OCI-LY7 (cell line): ENCODE measurements at regions not wholly inside any gene's neighbourhood (a gene's known extent, or its start where the extent isn't known, plus 50 kb on each side); places are given as distances from the start of the nearest gene placed in this dataset.
"Not testable (repeated sequence)": the region's sequence is repeated elsewhere in the genome, so short reads cannot be mapped to it uniquely, and the experiment has no call there.

Experiments
- BruUV-seq: library from RNA; stranded (reverse); fragments of 400-500 nt; replicated peaks from 2 replicates; lab custom pipeline; 2021; lab: Mats Ljungman, UMichigan
- CTCF ChIA-PET: fragments of 300-600 bp; sonication (Branson Sonifier 250); formaldehyde crosslinking; loops from one replicate; lab custom pipeline; 2022; ENCODE audit warnings: antibody characterized with exemption; ENCODE audit not compliant: unreplicated experiment; lab: Charles Lee
- POLR2A ChIA-PET: fragments of 300-600 bp; sonication (Branson Sonifier 250); formaldehyde crosslinking; loops from one replicate; lab custom pipeline; 2022; ENCODE audit warnings: antibody characterized with exemption; lab: Charles Lee
- DNase-seq: peaks from one replicate; pipeline ENCODE4 v3.0.0-alpha.2; 2015; ENCODE audit warnings: low spot score
- H2AFZ ChIP-seq: fragments of 200-600 bp; sonication (generic), shearing (Covaris generic); 2 replicates; pipeline ENCODE4 v1.6.1; 2014; ENCODE audit warnings: mild to moderate bottlenecking, antibody characterized with exemption, low read length, moderate library complexity
- H3K27ac ChIP-seq: fragments of 200-600 bp; sonication (generic); 2 replicates; pipeline ENCODE4 v1.5.1; 2014; ENCODE audit warnings: mixed run types, low read depth, mild to moderate bottlenecking, moderate library complexity, low read length, inconsistent platforms; ENCODE audit not compliant: poor library complexity, severe bottlenecking
- H3K36me3 ChIP-seq: fragments of 200-600 bp; sonication (generic); 2 replicates; pipeline ENCODE4 v1.6.1; 2014; ENCODE audit warnings: mild to moderate bottlenecking, antibody characterized with exemption, low read length, moderate library complexity, mixed read lengths; ENCODE audit not compliant: insufficient read depth
- H3K4me1 ChIP-seq: fragments of 200-600 bp; sonication (generic); 2 replicates; pipeline ENCODE4 v1.5.1; 2014; ENCODE audit warnings: mild to moderate bottlenecking, low read length; ENCODE audit not compliant: insufficient read depth, poor library complexity, severe bottlenecking
- H3K4me2 ChIP-seq: fragments of 200-600 bp; sonication (generic); 2 replicates; pipeline ENCODE4 v1.6.1; 2014; ENCODE audit warnings: mild to moderate bottlenecking, low read length
- H3K4me3 ChIP-seq: fragments of 200-600 bp; sonication (generic); 2 replicates; pipeline ENCODE4 v1.5.1; 2014; ENCODE audit warnings: mild to moderate bottlenecking, low read depth, low read length; ENCODE audit not compliant: poor library complexity, severe bottlenecking
- H3K79me2 ChIP-seq: fragments of 200-600 bp; sonication (generic); 2 replicates; pipeline ENCODE4 v1.6.1; 2016; ENCODE audit warnings: low read depth, mild to moderate bottlenecking, low read length, moderate library complexity, mixed read lengths; ENCODE audit not compliant: insufficient read depth
- H3K9me2 ChIP-seq: fragments of 200-600 bp; sonication (generic); 2 replicates; pipeline ENCODE4 v1.6.1; 2016; ENCODE audit warnings: mild to moderate bottlenecking, low read length, mixed read lengths; ENCODE audit not compliant: insufficient read depth
- H3K9me3 ChIP-seq: fragments of 200-600 bp; sonication (generic); 2 replicates; pipeline ENCODE4 v1.6.1; 2014; ENCODE audit warnings: mild to moderate bottlenecking, mixed run types, low read length, mixed read lengths
- H4K20me1 ChIP-seq: fragments of 200-600 bp; sonication (generic); 2 replicates; pipeline ENCODE4 v1.6.1; 2014; ENCODE audit warnings: mild to moderate bottlenecking, antibody characterized with exemption, low read length, moderate library complexity, mixed read lengths; ENCODE audit not compliant: insufficient read depth
- EZH2phosphoT487 ChIP-seq: fragments of 200-600 bp; sonication (generic); IDR thresholded peaks from 2 replicates; pipeline ENCODE4 v1.6.1; 2018; ENCODE audit warnings: low read depth, borderline replicate concordance, mild to moderate bottlenecking, mixed run types, antibody characterized with exemption, low read length, moderate library complexity, mixed read lengths
- intact Hi-C: fragments of 100-400 bp; cut with micrococcal nuclease; formaldehyde crosslinking; loops from one replicate; pipeline ENCODE4 v1.10.0; 2022; ENCODE audit not compliant: unreplicated experiment
- TF ChIP-seq, protein P1 (sequence below): fragments of 200-600 bp; sonication (generic); conservative IDR thresholded peaks from 2 replicates; pipeline ENCODE4 v1.5.1; 2014; ENCODE audit warnings: mild to moderate bottlenecking, antibody characterized with exemption, low read length, moderate library complexity, mixed read lengths

DNA sequence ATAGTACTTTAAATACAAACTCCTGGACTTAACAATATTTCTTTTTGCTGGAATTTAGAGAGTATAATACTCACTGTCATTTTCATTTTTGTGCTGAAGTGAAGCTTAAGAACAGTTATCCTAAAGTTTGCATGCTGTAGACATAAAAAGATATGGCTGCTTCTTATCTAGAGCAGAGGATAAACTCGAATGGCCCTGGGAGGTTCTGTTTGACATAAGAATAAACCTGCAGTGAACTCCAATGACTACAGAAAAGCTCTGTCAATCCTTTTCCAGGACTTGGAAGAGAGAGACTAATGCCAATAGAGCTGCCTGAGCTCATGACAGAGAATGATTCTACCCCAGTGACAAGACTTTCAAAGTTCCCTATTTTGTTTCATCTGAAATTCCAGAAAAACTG, 1017.8 kb upstream of the MIR17HG start:
- H3K27ac ChIP-seq, result no peak overlapping the region
- BruUV-seq, result no TSS peak
- H3K4me2 ChIP-seq, result no peak overlapping the region
- H3K9me3 ChIP-seq, result no peaks in the 10 kb centered on the region
- ChIA-PET POLR2A (interaction anchor here (0.6 to 1.0 kb wide), 5 partner anchors 22 to 219 kb away, joined by 3 to 5 read pairs (median 3); no protein-coding TSS in a partner anchor), CTCF (no interaction called here)
- no peaks in the 10 kb centered on the region for H3K79me2 ChIP-seq
- TF ChIP-seq EZH2phosphoT487, result no peak
- TF ChIP-seq, protein P1, sequence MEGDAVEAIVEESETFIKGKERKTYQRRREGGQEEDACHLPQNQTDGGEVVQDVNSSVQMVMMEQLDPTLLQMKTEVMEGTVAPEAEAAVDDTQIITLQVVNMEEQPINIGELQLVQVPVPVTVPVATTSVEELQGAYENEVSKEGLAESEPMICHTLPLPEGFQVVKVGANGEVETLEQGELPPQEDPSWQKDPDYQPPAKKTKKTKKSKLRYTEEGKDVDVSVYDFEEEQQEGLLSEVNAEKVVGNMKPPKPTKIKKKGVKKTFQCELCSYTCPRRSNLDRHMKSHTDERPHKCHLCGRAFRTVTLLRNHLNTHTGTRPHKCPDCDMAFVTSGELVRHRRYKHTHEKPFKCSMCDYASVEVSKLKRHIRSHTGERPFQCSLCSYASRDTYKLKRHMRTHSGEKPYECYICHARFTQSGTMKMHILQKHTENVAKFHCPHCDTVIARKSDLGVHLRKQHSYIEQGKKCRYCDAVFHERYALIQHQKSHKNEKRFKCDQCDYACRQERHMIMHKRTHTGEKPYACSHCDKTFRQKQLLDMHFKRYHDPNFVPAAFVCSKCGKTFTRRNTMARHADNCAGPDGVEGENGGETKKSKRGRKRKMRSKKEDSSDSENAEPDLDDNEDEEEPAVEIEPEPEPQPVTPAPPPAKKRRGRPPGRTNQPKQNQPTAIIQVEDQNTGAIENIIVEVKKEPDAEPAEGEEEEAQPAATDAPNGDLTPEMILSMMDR, result no peak
- H2AFZ ChIP-seq, result no peak overlapping the region
- intact Hi-C loops, result no loop called here
- no peaks in the 10 kb centered on the region for H4K20me1 ChIP-seq
- H3K4me3 ChIP-seq, result no peak overlapping the region
- no peaks in the 10 kb centered on the region for H3K36me3 ChIP-seq
- no peaks in the 10 kb centered on the region for H3K9me2 ChIP-seq
- DNase-seq, result no peak
- no peaks in the 10 kb centered on the region for H3K4me1 ChIP-seq

DNA sequence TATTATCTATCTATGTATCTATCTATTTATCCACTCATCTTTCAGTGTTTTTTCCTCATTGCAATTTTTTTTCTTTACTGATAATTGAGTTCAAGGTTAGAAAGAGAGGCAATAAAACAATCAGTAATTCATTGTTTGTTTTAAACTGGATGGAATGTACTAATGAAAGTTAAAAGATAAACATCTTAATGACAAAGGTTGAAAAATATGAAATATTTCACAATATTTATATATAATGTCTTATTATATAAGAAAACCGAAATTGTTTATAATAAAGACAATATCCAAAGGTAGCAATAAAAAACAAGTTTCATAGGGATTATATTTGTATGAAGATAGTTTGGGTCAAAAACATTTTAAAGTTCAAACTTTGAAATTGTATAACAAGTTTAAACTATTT, 1015.5 kb upstream of the MIR17HG start:
- POLR2A ChIA-PET, result no interaction called here
- DNase-seq, result no peak
- H3K36me3 ChIP-seq, result no peaks in the 10 kb centered on the region
- intact Hi-C loops, result no loop called here
- no peaks in the 10 kb centered on the region for H3K9me3 ChIP-seq
- no peak overlapping the region for H3K27ac ChIP-seq
- no peak overlapping the region for H2AFZ ChIP-seq
- H3K9me2 ChIP-seq, result no peaks in the 10 kb centered on the region
- H3K79me2 ChIP-seq, result no peaks in the 10 kb centered on the region
- no peak overlapping the region for H3K4me2 ChIP-seq
- CTCF ChIA-PET, result no interaction called here
- H4K20me1 ChIP-seq, result no peaks in the 10 kb centered on the region
- TF ChIP-seq, protein P1, result no peak
- TF ChIP-seq EZH2phosphoT487, result no peak
- no peak overlapping the region for H3K4me3 ChIP-seq
- H3K4me1 ChIP-seq, result no peaks in the 10 kb centered on the region
- no TSS peak for BruUV-seq

DNA sequence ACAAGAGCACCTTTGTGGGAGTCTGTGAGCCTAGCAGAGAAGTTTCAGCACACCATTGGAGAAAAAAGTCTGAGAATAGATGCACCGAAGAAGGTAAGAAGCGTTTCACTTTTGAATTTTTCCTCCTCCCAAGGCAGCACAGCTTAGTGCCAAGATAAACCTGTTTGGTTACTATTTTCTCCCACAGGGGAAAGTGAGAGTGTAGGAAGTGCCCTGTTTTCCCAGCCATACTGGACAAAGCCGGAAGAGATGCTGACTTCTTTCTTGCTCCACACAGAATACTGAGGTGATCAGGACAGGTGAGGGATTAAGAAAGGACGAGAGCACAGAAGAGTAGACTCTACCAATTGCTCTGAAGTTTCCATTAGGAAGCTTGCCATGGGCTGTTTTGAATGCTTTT, 1011.0 kb upstream of the MIR17HG start:
- no peak for DNase-seq
- Histone ChIP-seq H3K79me2 (no peaks in the 10 kb centered on the region), H3K9me3 (peaks cover 23% of the 10 kb centered on the region), H3K4me3 (no peak overlapping the region), H2AFZ (no peak overlapping the region), H3K9me2 (no peaks in the 10 kb centered on the region), H3K4me1 (no peaks in the 10 kb centered on the region), H3K27ac (no peak overlapping the region), H3K36me3 (no peaks in the 10 kb centered on the region), H3K4me2 (no peak overlapping the region), H4K20me1 (no peaks in the 10 kb centered on the region)
- ChIA-PET CTCF (no interaction called here), POLR2A (interaction anchor here (1.0 kb wide), 1 partner anchor 14 kb away, joined by 3 read pairs; no protein-coding TSS in a partner anchor)
- TF ChIP-seq, protein P1, result no peak
- no peak for TF ChIP-seq EZH2phosphoT487
- BruUV-seq, result no TSS peak
- intact Hi-C loops, result no loop called here

DNA sequence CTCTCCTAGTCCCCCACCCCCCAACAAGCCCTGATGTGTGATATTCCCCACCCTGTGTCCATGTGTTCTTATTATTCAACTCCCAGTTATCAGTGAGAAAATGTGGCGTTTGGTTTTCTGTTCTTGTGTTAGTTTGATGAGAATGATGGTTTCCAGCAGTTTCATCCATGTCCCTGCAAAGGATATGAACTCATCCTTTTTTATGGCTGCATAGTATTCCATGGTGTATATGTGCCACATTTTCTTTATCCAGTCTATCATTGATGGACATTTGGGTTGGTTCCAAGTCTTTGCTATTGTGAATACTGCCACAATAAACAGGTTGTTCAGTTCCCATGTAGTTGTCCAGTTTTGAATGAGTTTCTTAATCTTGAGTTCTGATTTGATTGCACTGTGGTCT, 1006.1 kb upstream of the MIR17HG start:
- H3K27ac ChIP-seq, H4K20me1 ChIP-seq, H3K79me2 ChIP-seq, CTCF ChIA-PET, H3K4me3 ChIP-seq, H3K4me1 ChIP-seq, DNase-seq, intact Hi-C loops, H3K4me2 ChIP-seq, H2AFZ ChIP-seq, BruUV-seq, H3K9me2 ChIP-seq, H3K36me3 ChIP-seq: not testable (repeated sequence)
- H3K9me3 ChIP-seq, result peaks cover 23% of the 10 kb centered on the region
- POLR2A ChIA-PET, result interaction anchor here (0.6 kb wide), 1 partner anchor 294 kb away, joined by 3 read pairs; no protein-coding TSS in a partner anchor
